HuH-7 (cell line): ENCODE measurements at regions not wholly inside any gene's neighbourhood (a gene's known extent, or its start where the extent isn't known, plus 50 kb on each side); places are given as distances from the start of the nearest gene placed in this dataset.
"Not testable (repeated sequence)": the region's sequence is repeated elsewhere in the genome, so short reads cannot be mapped to it uniquely, and the experiment has no call there.

Experiments
- DNase-seq: peaks from one replicate; pipeline ENCODE4 v3.0.0; 2011; ENCODE audit warnings: low spot score

DNA sequence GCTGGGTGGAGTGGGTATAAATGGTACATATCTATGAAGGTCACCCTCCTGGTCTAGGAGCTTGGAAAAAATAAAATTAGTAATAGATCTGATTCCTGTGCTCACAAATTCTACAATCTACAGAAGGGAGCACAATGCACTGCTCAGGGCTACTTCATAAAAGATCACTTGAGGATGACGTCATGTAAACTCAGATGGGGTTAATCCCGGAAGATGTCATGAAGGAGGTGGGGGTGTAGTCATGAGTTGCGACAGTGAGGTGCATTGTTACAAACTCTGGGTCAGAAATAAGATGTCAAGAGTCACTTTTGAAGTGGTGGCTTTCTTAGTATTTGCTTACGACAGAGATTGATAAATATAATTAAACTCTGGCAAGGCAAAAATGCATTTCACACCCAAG lies 68.2 kb downstream of the LHX9 start:
- DNase-seq = no peak

DNA sequence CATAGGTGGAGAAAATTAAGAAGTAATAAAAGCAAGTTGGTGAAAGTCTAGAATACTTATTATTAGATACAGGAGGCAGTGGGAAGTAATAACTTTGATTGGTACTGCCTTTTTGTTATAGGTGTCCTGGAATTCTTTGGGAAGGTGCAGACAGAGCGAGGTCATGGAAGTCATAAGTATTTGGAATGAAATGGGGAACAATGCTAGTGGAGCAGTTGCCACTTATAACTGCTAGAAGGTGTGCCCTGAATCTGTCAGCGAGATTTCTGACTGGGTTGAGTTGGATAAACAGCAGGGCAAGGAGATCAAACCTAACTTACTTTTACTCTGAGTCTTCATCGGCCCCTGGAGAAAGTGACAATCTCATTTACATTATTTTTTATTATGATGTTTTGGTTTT lies 69.6 kb downstream of the LHX9 start:
- DNase-seq = no peak

DNA sequence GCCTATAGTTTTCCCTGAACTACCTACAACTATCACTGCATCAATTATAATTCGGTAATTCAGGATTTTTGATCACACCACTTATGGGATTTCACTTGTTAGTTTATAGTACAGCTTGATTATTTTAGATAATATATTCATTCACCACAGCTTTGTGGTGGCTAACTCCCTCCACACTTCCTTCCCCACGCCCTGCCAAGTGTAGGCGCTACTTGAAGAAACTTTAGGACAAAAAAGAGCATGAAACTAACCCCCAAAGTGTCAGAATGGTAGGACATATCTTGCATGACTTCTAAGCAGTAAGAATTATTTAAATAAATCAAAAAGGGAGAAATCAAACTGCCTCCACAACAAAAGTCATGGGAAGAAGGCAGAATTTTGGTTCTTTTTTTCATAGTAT lies 70.1 kb downstream of the LHX9 start:
- DNase-seq = no peak

DNA sequence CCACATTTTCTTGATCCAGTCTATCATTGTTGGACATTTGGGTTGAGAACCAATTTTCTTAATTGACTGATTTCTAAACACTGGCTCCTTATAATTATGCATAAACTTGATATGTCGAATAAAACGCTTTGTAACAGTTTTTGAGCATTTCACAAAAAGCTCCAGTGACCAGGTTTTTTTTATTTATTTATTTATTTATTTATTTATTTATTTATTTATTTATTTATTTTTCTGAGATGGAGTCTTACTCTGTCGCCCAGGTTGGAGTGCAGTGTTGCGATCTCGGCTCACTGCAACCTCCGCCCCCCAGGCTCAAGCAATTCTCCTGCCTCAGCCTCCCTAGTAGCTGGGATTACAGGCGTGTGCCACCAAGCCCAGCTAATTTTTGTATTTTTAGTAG lies 71.4 kb downstream of the LHX9 start:
- not testable (repeated sequence) for DNase-seq

DNA sequence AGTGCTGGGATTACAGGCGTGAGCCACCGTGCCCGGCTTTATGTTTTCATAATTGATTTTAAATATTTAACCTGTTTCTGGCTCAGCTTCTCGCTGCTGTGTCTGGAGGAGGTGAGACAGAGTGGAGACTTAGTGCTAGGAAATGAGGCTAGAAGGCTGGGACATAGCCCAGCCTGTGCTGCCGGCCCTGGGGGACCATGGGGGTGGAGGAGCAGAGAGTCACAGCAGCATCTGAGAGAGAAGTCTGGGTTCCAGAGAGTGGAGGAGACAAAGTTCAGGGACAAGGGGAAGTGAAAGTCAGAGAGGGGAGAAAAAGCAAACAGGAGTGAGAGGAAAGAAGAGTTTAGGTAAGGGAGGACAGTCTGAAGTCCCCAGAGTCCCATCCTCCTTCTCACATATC lies 71.9 kb downstream of the LHX9 start:
- DNase-seq = no peak

DNA sequence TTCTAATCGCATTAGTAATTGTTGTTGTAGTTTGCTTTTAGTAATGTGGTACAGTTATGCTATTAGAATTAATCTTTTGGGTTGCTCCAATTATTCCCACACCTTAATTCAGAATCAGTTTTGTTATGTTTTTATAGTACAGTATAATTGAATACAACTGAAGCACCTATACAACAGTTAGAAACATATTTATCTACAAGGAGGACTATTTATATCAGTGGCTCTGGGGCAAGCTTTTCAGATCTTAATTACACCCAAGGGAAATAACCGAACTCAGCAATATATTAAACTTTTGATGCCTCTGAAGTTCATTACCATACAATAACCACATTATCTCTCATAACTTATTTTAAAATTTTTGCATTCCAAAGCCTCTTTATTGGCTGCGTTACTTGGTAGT lies 74.4 kb downstream of the LHX9 start:
- DNase-seq = no peak

DNA sequence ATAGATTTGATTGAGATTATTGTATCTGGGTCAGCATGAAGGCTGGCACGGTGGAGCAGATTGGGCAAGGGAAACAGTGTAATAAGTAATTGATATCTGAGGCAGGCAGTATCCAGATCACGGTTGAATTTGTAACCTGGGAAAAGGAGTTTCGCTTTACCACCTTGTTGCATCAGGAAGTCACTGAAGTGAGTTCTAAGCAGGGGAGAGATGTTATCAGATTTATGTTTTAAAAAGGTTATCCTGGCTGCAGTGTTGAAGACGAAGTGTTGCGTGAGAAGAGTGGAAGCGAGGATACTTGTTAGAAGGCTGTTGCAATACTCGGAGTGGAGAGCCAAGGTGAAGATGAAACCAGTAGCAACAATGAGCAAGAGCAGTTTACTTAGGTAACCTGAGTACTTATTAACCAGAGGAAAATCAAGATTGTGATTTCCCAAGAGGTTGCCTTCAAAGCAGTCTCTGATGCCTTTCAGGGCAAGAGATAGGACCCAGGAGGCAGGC lies 77.8 kb downstream of the LHX9 start:
- DNase-seq = peak; percentile 17

DNA sequence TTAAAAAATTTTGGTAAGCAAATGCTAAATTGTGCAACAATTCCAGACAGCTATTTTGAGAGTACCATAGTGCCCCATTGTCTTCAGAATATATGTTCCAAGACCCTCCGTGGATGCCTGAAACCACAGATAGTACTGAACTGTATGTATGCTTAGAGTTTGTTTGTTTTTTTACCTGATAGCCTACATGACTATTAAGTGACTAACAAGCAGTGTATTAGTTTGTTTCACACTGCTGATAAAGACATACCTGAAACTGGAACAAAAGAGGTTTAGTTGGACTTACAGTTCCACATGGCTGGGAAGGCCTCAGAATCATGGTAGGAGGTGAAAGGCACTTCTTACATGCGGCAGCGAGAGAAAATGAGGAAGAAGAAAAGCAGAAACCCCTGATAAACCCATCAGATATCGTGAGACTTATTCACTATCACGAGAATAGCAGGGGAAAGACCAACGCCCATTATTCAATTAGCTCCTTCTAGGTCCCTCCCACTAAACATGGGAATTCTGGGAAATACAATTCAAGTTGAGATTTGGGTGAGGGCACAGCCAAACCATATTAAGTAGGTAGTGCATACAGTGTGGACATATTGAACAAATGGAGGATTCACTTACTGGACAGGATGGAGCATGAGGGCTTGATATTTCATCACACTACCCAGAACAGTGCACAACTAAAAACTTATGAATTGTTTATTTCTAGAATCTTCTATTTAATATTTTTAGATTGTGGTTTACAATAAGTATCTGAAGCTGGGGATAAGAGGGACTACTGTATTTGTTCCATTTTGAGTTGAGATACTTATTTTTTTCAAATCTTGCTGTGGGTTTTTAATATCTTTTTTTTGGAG lies 78.5 kb downstream of the LHX9 start:
- no peak for DNase-seq

DNA sequence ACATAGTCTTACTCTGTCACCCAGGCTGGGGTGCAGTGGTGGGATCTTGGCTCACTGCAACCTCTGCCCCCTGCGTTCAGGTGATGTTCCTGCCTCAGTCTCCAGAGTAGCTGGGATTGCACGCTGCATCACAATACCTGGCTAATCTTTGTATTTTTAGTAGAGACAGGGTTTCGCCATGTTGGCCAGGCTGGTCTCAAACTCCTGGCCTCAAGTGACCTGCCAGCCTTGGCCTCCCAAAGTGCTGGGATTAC lies 79.0 kb downstream of the LHX9 start:
- DNase-seq = not testable (repeated sequence)

DNA sequence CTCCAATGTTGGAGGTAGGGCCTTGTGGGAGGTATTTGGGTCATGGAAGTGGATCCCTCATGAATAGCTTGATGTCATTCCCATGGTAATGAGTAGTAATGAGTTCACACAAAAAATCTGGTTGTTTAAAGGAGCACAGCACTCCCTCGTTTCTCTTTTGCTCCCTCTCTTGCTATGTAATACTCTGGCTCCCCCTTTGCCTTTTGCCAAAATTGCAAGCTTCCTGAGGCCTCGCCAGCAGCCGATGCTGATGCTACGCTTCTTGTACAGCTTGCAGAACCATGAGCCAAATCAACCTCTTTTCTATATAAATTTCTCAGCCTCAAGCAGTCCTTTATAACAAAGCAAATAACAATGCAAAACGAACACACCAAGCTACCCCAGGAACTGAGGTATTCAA lies 80.9 kb downstream of the LHX9 start:
- DNase-seq = no peak

DNA sequence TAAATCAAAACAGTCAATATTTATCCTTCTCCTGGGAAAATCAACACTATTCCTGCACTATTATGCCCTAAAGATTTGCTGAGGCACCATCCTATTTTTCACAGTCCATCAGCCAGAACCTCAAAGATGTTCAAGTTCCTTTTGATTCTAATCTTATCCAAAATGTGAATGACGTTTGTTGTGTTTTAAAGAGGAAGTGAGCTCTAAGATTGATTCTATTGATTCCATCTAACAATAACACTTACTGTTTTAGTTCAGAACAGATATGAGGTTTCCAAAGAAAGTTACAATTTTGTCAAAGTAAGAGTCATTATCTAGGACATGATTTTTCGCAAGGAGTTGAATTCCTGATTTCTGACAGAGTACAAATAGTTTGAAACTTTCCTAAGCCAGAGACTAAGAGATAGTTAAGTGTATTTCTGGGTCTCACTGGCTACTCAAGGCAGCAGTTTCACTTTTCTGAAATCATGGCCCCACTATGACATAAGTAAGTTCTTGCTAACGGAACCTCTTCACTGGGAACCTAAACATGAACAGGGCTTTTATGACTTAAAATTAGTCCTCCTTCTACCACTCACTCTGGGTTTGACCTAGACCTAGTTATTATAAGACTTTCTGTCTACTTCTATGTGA lies 84.7 kb downstream of the LHX9 start:
- no peak for DNase-seq

DNA sequence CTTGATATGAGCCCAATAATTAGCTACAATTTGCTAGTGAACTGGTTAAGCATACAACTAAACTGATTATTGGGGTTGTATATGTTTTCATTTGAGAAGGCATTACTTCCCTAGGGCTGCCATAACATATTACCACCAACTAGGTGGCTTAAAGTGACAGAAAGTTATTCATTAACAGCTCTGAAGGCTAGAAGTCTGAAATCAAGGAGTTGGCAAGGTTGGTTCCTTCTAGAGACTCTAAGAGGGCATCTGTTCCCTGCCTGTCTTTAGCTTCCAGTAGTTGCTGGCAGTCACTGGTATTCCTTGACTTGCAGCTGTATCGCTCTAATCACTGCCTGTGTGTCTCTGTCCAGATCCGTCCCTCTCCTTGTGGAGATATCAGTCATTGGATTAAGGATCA lies 86.3 kb downstream of the LHX9 start:
- no peak for DNase-seq

DNA sequence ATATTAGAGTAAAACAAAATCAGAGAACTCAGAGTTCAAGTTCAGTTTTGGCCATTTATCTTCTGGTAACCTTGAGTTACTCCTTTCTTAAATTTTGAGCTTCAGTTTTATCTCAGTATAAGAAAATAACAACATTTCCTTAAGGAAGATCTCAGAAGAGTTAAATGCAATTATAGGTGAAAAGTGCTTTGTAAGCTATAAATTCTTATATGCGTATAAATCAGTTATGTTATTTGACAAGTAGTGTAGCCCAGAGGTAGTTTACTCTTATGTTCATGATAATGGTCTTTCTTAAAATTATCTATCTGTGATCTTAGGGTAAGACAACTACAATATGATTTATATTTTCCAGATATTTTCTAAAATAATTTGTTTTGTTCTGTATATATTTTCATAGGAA lies 89.8 kb downstream of the LHX9 start:
- DNase-seq = no peak

DNA sequence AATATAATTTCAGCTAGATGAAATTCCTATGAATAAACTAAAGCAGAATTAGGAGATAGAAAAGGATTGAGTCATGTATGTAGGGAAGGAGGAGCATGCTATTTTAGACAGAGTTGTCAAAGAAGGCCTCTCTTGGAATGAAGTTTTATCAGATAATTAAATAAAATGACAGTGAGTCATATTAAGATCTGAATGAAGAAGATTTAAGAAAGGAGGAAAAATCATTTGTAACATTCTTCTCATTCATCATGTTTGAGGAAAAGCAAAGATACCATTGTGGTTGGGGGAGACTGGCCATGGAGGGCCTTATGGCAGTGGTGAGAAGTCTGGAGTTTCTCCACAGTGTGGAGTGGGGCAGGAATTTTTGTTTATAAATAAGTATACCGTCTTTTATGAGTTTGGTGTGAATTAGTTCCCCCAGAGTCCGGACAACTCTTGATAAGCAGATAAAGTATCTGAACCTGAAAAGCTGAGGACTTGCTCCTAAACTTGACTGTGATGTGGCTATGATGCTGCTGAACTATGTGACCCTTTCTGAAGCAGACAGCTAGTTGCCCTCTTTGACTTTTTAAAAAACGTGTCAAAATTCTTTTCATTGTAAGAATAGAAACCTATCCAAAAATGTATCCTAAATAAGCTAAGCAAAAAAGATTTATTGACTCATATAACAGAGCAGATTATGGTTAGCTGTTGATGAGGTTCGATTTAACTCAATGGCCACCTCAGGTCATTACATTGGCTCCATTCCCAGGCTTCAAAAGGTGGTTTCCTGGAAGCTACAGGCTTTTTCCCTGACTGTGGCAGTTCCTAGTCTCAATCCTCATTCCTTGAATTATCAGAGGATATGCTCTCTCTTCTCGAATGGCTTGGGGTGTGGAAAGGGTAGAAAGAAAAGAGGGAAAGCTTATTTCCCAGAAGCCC lies 90.8 kb downstream of the LHX9 start:
- DNase-seq = no peak

DNA sequence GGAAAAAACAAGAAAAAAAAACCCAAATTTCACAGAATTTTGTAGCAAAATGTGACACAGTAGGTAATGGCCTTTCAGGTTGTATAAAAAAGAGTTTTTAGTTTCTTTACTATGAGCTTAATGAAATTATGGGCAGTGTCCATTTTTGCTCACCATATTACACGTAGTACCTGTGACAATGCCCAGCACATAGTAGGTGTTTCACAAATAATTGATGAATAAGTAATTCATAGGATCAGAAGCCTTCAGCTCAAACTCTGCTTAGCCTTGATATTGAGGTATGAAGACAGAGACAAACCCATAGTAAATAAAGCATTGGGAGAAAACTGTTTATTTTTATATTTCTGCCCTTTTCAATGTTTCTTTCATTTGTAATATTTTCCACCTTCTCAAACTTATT lies 97.2 kb downstream of the LHX9 start:
- DNase-seq = no peak

DNA sequence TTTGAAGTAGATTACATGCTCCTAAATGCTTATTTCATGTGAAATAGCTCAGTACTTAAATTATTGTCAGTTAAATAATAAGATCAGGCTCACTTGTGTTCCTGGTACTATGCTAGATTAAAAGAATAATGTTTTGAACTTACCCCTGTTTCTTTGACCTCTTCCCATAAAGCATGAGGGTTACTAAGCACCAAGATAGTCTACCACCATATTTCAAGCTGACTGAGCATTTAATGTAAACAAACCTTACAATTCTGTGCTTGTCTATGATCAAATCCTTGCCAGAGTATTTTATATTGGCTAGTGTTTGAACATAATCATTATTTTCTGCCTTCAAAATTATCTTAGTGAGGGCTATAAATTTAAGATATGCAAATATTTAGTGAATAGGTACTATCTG lies 98.1 kb downstream of the LHX9 start:
- no peak for DNase-seq

DNA sequence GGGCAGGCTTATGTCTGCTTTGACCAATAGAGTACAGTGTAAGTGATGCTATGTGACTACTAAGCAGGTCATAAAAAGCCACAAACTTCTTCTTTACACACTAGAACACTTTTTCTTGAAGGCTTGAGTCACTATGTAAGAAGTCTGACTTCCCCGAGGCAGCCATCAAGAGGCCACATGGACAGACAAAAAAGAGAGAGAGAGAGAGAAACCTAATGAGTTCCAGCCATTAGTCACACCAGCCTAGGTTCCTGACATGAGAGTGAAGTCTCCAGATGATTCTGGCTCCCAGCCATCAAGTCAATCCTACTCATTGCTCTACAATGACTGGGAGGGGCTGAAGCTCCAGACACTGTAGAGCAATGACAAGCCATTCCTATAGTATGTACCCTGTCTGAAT lies 101.4 kb downstream of the LHX9 start:
- DNase-seq = no peak

DNA sequence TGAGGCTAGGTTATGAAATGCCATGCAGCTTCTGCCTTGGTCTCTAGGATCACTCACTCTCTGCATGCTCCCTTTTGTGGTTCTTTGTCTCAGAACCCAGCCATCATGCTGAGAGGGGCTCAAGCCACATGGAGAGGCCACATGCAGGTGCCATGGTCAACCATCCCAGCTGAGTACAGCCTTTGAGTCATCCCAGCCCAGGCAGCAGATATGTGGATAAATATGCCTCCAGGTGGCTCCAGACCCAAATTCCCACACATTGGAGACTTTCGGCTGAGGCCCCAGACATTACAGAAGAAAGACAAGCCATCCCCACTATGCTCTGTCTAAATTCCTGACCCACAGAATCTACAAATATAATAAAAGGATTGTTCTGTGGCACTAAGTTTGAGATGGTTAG lies 102.0 kb downstream of the LHX9 start:
- DNase-seq = no peak

DNA sequence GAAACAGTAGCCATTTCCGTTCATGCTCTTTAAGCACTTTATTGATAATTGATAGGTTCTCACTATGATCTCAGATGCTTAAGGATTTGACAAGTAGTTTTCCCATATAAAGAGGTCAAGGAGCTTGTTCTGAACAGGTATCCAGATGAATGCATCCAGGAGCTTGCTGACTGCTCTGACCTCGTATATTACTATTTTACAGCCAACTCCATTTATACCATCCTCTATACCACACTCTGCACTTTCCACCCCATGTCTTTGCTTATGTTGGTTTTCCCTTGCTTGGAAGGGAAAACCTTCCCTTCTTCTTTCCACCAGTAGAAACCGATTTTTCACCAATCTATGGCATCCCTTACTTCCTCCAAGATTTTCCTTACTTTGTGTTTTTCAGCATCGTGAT lies 107.2 kb downstream of the LHX9 start:
- no peak for DNase-seq

DNA sequence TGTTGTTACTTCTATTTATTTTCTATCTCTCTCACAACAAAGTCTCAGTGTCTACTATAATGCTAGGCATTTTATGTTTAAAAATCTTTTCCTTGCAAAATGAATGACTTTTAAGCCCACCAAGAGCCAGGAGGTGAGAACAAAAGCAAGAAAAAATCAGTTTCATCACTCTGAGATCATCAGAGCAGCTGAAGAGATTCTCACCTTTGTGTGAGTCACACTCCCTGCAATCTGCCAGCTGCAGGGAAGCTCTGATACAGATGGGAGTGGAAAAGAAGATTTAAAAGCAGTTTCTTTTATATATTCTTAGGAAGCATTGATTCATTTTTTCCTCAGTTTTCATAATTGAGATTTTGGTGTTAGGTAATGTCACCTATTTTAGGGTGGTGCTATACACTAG lies 107.6 kb downstream of the LHX9 start:
- no peak for DNase-seq

DNA sequence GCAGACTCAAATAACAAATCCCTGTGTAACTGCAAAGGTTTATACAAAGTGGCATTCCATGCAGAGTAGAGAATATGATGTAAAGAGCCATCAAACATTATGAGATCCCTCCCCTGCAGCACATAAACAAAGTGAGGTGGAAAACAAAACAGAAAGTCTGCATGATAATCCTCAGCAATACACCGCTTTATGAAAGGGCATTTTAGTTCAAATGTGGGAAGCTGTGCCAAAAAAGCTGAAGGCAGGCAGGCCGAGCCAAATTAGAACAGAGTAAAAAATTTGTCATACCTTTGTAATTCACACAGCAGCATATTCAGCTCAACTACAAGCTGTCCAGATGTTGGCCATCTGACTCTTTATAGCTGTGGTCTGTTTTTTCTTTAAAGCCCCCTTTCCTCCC lies 113.5 kb downstream of the LHX9 start:
- DNase-seq = no peak

DNA sequence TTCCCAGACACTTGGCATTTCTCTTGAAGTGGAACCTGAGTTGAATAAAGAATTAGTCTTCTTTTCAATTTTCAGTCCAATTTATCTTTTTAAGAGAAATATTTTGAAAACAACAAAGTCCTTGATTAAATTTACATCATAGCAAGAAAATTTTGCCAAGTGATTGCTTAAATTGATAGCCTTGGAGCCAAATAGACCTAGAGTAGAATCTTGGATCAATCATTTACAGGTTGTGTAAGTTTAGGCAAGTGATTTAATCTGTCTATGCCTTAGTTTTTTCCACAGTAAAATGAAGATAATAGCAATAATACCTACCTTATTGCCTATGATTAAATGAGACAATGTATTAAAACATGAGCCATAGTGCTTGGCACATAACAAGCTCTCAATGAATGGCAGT lies 113.9 kb downstream of the LHX9 start:
- no peak for DNase-seq

DNA sequence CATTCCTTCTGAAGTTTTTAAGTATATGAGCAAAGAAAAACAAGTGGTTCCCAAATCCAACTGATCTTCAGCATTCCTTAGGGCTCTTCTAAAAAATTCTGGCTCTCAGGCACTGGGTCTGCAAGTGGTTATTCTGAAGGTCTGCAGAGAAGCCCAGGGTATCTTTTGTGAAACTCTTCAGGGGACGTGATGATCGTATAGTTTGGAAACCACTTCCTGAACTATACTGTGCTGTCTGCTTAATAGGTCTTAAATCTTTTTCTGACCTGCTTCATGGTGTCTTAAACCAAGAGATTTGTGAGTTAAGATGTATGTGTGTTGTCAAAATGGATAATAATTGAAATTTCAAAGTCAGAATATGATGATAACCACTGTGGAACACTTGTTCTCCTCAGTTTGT lies 115.5 kb downstream of the LHX9 start:
- no peak for DNase-seq
